Endothelial cell of umbilical vein (primary cell): ENCODE measurements at regions not wholly inside any gene's neighbourhood (a gene's known extent, or its start where the extent isn't known, plus 50 kb on each side); places are given as distances from the start of the nearest gene placed in this dataset.

Experiments used
- CTCF ChIP-seq, 2 donors: IDR thresholded peaks; 1 replicate in 1 of 2; 2 replicates in 1 of 2; pipeline ENCODE4 v1.5.1; 2011; ENCODE audit warnings: low read length in 2 of 2, mild to moderate bottlenecking in 2 of 2, moderate library complexity in 2 of 2, control low read depth in 1 of 2, inconsistent platforms in 1 of 2, low read depth in 1 of 2; ENCODE audit not compliant: insufficient read depth in 1 of 2; ENCODE audit errors: extremely low read depth in 1 of 2
- EZH2 ChIP-seq: IDR thresholded peaks from 2 replicates; pipeline ENCODE4 v1.6.1; 2012; ENCODE audit warnings: borderline replicate concordance, low read depth, mild to moderate bottlenecking, moderate library complexity, low read length, inconsistent platforms; ENCODE audit not compliant: severe bottlenecking
- GATA2 ChIP-seq: IDR thresholded peaks from 2 replicates; pipeline ENCODE4 v1.7.0; 2011; ENCODE audit warnings: low read depth, mild to moderate bottlenecking, moderate library complexity, mixed read lengths, low read length; ENCODE audit not compliant: insufficient read length, insufficient read depth
- JUN ChIP-seq: IDR thresholded peaks from 2 replicates; pipeline ENCODE4 v1.6.1; 2011; ENCODE audit warnings: borderline replicate concordance, low read depth; ENCODE audit not compliant: insufficient read length, insufficient read depth
- MAX ChIP-seq: IDR thresholded peaks from 2 replicates; pipeline ENCODE4 v1.6.1; 2011; ENCODE audit not compliant: insufficient read depth, insufficient read length
- MYC ChIP-seq: IDR thresholded peaks from one replicate; pipeline ENCODE4 v1.6.1; 2011; ENCODE audit warnings: mild to moderate bottlenecking, low read depth, low read length
- POLR2A ChIP-seq: IDR thresholded peaks from 2 replicates; pipeline ENCODE4 v1.6.1; 2012; ENCODE audit warnings: low read depth, mild to moderate bottlenecking, control low read depth, low read length
- POLR2AphosphoS5 ChIP-seq: IDR thresholded peaks from 2 replicates; pipeline ENCODE4 v1.6.1; 2012; ENCODE audit warnings: low read depth, mild to moderate bottlenecking, control low read depth, low read length, moderate library complexity; ENCODE audit not compliant: insufficient read depth

DNA sequence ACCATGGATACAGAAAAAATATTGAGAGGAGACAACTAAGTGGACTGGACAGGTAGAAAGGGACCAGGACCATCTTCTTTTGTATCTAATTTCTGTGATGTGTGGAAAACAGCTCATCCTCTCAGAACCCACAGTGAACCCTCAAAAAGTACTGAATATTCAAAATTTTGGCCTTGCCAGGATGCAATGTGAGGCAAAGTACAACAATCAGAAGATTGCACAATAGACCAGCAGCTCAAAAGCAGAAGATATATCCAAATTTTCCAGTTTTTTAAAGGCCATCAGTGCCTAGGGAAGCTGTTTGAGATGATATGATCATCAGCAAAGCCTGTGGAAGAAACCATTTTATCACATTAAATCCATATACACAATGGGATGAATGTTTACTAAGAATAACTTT, 973.3 kb upstream of the MIR17HG start:
- TF ChIP-seq CTCF (IDR thresholded peaks at IDR 0.05; ENCODE audit: extremely low read depth in 1 of 2, insufficient read depth in 1 of 2, low read depth in 1 of 2, low read length in 2 of 2) (no peak), JUN (no peak), EZH2 (no peak), POLR2A (no peak), GATA2 (no peak), MAX (no peak), POLR2AphosphoS5 (no peak), MYC (no peak)
